G401.6 (cell line): ENCODE measurements at regions not wholly inside any gene's neighbourhood (a gene's known extent, or its start where the extent isn't known, plus 50 kb on each side); places are given as distances from the start of the nearest gene placed in this dataset.

ENCODE experiments used
- FAIRE-seq: peaks from 2 replicates; lab custom pipeline; 2012; peaks lifted over from hg19 to GRCh38; lab: Jason Lieb, UNC

- no peak for FAIRE-seq
These were observed 119.7 kb downstream of the GDAP2 start for GRCh38 chr1:117809764-117810163.

DNA sequence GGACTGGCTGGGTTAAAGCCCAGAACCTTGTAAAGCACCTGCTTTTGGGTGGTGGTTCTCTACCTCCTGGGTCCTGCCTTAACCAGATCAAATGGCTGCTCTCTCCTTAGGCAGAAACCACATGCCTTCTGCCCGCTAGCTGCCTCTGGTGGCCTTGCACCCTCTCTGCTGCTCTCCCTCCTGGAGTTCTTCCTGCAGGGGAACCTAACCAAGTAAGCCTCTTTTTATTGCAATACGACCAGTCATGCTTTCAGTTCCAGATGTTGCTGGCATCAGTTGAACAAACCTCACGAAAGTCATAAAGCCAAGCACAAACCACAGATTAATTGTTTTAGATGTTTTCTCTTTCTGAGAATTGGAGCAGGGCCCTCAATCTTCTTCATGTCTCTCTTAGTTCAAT is 118.9 kb downstream of the GDAP2 start:
- no peak for FAIRE-seq

GRCh38 chr1:117812869-117813511 is 116.4 kb downstream of the GDAP2 start:
- FAIRE-seq: no peak
